BJ (cell line): ENCODE measurements at regions not wholly inside any gene's neighbourhood (a gene's known extent, or its start where the extent isn't known, plus 50 kb on each side); places are given as distances from the start of the nearest gene placed in this dataset.

ENCODE experiments used
- CTCF ChIA-PET: fragments of 350-600 bp; formaldehyde crosslinking; extraction: SDS; loops from one replicate; lab custom pipeline; 2021; ENCODE audit warnings: antibody characterized with exemption, inconsistent platforms; lab: Yijun Ruan, JAX
- POLR2A ChIA-PET: fragments of 300-600 bp; sonication (Branson Sonifier 250); formaldehyde crosslinking; extraction: SDS; loops from one replicate; lab custom pipeline; 2021; ENCODE audit warnings: antibody characterized with exemption; lab: Charles Lee
- DNase-seq: peaks from one replicate; pipeline ENCODE4 v3.0.0-alpha.2; 2011; ENCODE audit warnings: low read depth
- H3K27me3 ChIP-seq: 2 replicates; pipeline ENCODE4 v1.6.0; 2011; ENCODE audit warnings: low read length; ENCODE audit not compliant: control insufficient read depth, insufficient read depth
- H3K36me3 ChIP-seq: 2 replicates; pipeline ENCODE4 v1.5.1; 2011; ENCODE audit warnings: low read length; ENCODE audit not compliant: control insufficient read depth, insufficient read depth
- H3K4me3 ChIP-seq: 2 replicates; pipeline ENCODE4 v1.5.1; 2011; ENCODE audit warnings: low read depth, mild to moderate bottlenecking, control low read depth, low read length
- TF ChIP-seq, protein P1 (sequence below): IDR thresholded peaks from 2 replicates; pipeline ENCODE4 v1.5.1; 2011; ENCODE audit warnings: low read depth, mild to moderate bottlenecking, control low read depth, inconsistent platforms, low read length, moderate library complexity; ENCODE audit not compliant: insufficient read depth

DNA sequence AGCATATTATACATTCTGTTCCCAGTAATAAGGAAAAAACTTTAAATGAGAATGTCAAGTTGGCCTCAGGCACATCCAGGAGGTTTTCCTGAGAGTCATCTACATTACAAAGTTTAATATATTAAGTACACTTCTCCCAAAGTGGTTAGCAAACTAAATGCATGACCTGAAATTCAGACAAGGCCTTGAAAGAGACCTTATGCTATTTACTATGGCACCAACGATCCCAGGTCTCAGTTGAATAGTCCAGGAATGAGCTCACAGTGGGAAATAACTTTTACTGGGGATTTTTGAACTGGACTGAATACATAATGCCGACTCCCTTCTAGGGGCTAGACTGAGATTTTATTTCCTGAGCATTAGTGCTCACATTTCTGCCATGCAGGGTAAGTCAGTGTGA lies 1577.5 kb upstream of the PCDH7 start:
- ChIA-PET POLR2A (no interaction called here), CTCF (no interaction called here)
- Histone ChIP-seq H3K27me3 (no peaks in the 10 kb centered on the region), H3K36me3 (no peaks in the 10 kb centered on the region), H3K4me3 (no peak overlapping the region)
- TF ChIP-seq, protein P1, sequence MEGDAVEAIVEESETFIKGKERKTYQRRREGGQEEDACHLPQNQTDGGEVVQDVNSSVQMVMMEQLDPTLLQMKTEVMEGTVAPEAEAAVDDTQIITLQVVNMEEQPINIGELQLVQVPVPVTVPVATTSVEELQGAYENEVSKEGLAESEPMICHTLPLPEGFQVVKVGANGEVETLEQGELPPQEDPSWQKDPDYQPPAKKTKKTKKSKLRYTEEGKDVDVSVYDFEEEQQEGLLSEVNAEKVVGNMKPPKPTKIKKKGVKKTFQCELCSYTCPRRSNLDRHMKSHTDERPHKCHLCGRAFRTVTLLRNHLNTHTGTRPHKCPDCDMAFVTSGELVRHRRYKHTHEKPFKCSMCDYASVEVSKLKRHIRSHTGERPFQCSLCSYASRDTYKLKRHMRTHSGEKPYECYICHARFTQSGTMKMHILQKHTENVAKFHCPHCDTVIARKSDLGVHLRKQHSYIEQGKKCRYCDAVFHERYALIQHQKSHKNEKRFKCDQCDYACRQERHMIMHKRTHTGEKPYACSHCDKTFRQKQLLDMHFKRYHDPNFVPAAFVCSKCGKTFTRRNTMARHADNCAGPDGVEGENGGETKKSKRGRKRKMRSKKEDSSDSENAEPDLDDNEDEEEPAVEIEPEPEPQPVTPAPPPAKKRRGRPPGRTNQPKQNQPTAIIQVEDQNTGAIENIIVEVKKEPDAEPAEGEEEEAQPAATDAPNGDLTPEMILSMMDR: no peak
- DNase-seq: no peak

- TF ChIP-seq, protein P1: no peak
- H3K4me3 ChIP-seq: no peak overlapping the region
- POLR2A ChIA-PET: no interaction called here
- H3K27me3 ChIP-seq: no peaks in the 10 kb centered on the region
- H3K36me3 ChIP-seq: no peaks in the 10 kb centered on the region
- no peak for DNase-seq
- CTCF ChIA-PET: no interaction called here
These were observed 1568.6 kb upstream of the PCDH7 start for GRCh38 chr4:29151584-29151983.

GRCh38 chr4:29153642-29154041 lies 1566.5 kb upstream of the PCDH7 start:
- no peaks in the 10 kb centered on the region for H3K36me3 ChIP-seq
- TF ChIP-seq, protein P1: no peak

GRCh38 chr4:29175291-29175690 lies 1544.9 kb upstream of the PCDH7 start:
- H3K27me3 ChIP-seq: no peaks in the 10 kb centered on the region
- no peak for DNase-seq
- TF ChIP-seq, protein P1: no peak
- ChIA-PET CTCF (no interaction called here), POLR2A (no interaction called here)
- no peak overlapping the region for H3K4me3 ChIP-seq
- H3K36me3 ChIP-seq: no peaks in the 10 kb centered on the region

More at GRCh38 chr4:29153642-29154041, 1566.5 kb upstream of the PCDH7 start:
- Histone ChIP-seq H3K4me3 (no peak overlapping the region), H3K27me3 (no peaks in the 10 kb centered on the region)
- ChIA-PET CTCF (no interaction called here), POLR2A (no interaction called here)
- no peak for DNase-seq

DNA sequence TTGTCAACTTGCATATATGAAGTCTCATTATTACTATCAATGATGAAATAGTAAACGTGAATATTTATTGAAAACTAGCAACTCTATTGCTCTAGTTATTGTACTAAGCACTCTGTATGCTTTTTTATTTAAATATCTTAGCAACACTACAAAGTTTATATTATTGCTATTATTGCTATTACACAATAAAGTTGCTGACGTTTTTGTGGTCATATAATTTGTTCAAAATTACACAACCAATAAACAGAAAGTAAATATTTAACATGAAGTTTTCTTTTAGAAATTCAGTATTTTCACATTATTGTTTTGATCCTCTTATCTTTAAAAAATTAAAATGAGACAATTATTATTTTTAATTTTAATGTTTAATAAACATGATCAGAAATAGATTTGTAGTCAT lies 1521.1 kb upstream of the PCDH7 start:
- CTCF ChIA-PET: no interaction called here

More for the DNA sequence above, 1521.1 kb upstream of the PCDH7 start:
- DNase-seq: no peak
- Histone ChIP-seq H3K27me3 (no peaks in the 10 kb centered on the region), H3K36me3 (no peaks in the 10 kb centered on the region), H3K4me3 (no peak overlapping the region)
- POLR2A ChIA-PET: no interaction called here
- TF ChIP-seq, protein P1: no peak
